ENCODE measurements at regions not wholly inside any gene's neighbourhood (a gene's known extent, or its start where the extent isn't known, plus 50 kb on each side); places are given as distances from the start of the nearest gene placed in this dataset.

DNA sequence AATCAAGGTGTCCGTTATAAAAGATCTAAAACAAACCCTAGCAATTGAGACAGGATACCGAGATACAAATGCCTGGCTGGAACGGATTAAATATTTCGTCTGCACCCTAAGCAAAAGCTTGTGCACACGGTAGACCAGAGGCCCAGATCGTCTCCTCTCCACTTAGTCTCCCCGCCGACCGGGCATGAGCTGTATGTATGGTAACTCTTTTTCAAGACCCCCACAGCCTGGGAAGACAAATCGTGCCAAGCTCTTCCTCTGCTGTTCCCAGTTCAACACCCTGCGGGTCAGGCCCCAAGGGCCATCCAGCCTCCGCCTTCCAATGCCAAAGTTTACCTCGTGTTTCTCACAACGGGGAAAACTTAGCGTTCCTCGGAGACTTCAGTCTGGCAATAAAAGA lies 285.7 kb upstream of the GALNT17 start:
- Histone ChIP-seq H3K4me2 (ENCODE audit: low read length) (no peak overlapping the region), H3K27me3 (ENCODE audit: control insufficient read depth, low read length) (no peaks in the 10 kb centered on the region), H3F3A (ENCODE audit: control insufficient read depth, insufficient read depth) (peaks cover 11% of the 10 kb centered on the region), H3K9me3 (ENCODE audit: control insufficient read depth, insufficient read depth, low read length) (peaks cover 12% of the 10 kb centered on the region; the same call in 1 of the 2 replicates), H3K9me2 (replicated peaks; ENCODE audit: control insufficient read depth, low read length) (no peaks in the 10 kb centered on the region), H3K4me1 (ENCODE audit: control insufficient read depth, low read length) (no peaks in the 10 kb centered on the region), H3K27ac (ENCODE audit: low read depth, low read length) (no peak overlapping the region), H4K20me1 (ENCODE audit: control insufficient read depth, insufficient read depth, low read depth, low read length) (no peaks in the 10 kb centered on the region), H3K4me3 (ENCODE audit: low read length) (no peak overlapping the region), H3K36me3 (ENCODE audit: control insufficient read depth, low read length) (no peaks in the 10 kb centered on the region), H3K79me2 (ENCODE audit: control insufficient read depth, low read length) (no peaks in the 10 kb centered on the region)
- TF ChIP-seq CTCF (IDR thresholded peaks at IDR 0.05; ENCODE audit: low read depth, low read length, poor library complexity, severe bottlenecking), result no peak
- TF ChIP-seq EZH2phosphoT487 (IDR thresholded peaks at IDR 0.05; ENCODE audit: borderline replicate concordance, low read length), result no peak

DNA sequence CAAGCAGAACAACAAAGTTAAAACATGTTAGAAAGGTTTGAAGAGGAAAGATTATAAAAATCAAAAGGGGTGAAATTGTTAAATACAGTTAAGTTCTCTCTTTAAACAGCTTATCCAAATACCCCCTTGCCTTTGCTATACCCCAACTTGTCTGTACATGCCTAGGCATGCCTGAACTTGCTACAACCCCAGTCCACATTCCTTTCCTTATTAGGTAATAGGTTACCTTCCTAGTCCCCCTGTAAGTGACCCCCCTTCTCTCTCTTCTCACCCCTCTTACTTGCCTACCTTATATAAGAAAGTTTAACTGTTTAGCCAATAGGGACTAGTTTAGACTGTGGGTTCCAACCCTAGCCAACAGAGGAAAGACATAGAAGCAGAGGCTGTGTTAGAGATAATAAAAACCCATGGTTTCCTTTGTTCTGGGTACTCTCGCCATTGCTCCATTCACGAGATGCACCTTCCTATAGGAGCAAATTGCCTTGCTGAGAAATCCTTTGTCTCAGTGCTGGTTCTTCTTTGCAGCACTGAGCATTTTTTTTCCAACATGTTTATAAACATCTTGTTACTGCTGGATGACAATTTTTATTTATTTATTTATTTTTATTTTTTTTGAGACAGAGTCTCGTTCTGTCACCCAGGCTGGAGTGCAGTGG lies 282.2 kb upstream of the GALNT17 start:
- Histone ChIP-seq H3K9me2 (replicated peaks; ENCODE audit: control insufficient read depth, low read length) (no peaks in the 10 kb centered on the region), H3K36me3 (ENCODE audit: control insufficient read depth, low read length) (no peaks in the 10 kb centered on the region), H3F3A (ENCODE audit: control insufficient read depth, insufficient read depth) (peaks cover 6% of the 10 kb centered on the region), H3K4me1 (ENCODE audit: control insufficient read depth, low read length) (no peaks in the 10 kb centered on the region), H3K27ac (ENCODE audit: low read depth, low read length) (no peak overlapping the region), H3K4me2 (ENCODE audit: low read length) (no peak overlapping the region), H4K20me1 (ENCODE audit: control insufficient read depth, insufficient read depth, low read depth, low read length) (no peaks in the 10 kb centered on the region), H3K4me3 (ENCODE audit: low read length) (no peak overlapping the region), H3K27me3 (ENCODE audit: control insufficient read depth, low read length) (no peaks in the 10 kb centered on the region), H3K9me3 (ENCODE audit: control insufficient read depth, insufficient read depth, low read length) (peaks cover 12% of the 10 kb centered on the region; the same call in 1 of the 2 replicates), H3K79me2 (ENCODE audit: control insufficient read depth, low read length) (no peaks in the 10 kb centered on the region)
- TF ChIP-seq EZH2phosphoT487 (IDR thresholded peaks at IDR 0.05; ENCODE audit: borderline replicate concordance, low read length), result no peak
- TF ChIP-seq CTCF (IDR thresholded peaks at IDR 0.05; ENCODE audit: low read depth, low read length, poor library complexity, severe bottlenecking), result no peak

DNA sequence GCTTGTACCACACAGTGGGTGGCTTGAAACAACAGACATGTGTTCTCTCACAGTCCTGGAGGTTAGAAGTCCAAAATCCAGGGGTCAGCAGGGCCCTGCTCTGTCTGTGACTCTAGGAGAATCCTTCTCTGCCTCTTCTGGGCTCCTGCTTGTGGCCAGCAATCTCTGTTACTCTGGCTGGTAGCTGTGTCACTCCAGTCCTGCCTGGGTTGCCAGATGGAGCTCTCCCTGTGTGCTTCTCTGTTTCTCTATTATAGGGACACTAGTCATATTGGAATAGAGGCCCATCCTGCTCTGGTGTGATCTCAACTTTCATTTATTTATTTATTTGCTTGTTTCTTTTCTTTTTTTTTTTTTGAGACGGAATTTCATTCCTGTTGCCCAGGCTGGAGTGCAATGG lies 276.6 kb upstream of the GALNT17 start:
- H3K4me3 ChIP-seq (ENCODE audit: low read length), result no peak overlapping the region
- H3K9me3 ChIP-seq (ENCODE audit: control insufficient read depth, insufficient read depth, low read length), result no peaks in the 10 kb centered on the region
- H3F3A ChIP-seq (ENCODE audit: control insufficient read depth, insufficient read depth), result no peaks in the 10 kb centered on the region
- H3K36me3 ChIP-seq (ENCODE audit: control insufficient read depth, low read length), result no peaks in the 10 kb centered on the region
- no peaks in the 10 kb centered on the region for H4K20me1 ChIP-seq (ENCODE audit: control insufficient read depth, insufficient read depth, low read depth, low read length)
- H3K79me2 ChIP-seq (ENCODE audit: control insufficient read depth, low read length), result no peaks in the 10 kb centered on the region
- TF ChIP-seq EZH2phosphoT487 (IDR thresholded peaks at IDR 0.05; ENCODE audit: borderline replicate concordance, low read length) (no peak), CTCF (IDR thresholded peaks at IDR 0.05; ENCODE audit: low read depth, low read length, poor library complexity, severe bottlenecking) (no peak)
- H3K9me2 ChIP-seq (replicated peaks; ENCODE audit: control insufficient read depth, low read length), result no peaks in the 10 kb centered on the region
- H3K27ac ChIP-seq (ENCODE audit: low read depth, low read length), result no peak overlapping the region
- H3K4me1 ChIP-seq (ENCODE audit: control insufficient read depth, low read length), result no peaks in the 10 kb centered on the region
- no peaks in the 10 kb centered on the region for H3K27me3 ChIP-seq (ENCODE audit: control insufficient read depth, low read length)
- no peak overlapping the region for H3K4me2 ChIP-seq (ENCODE audit: low read length)
